ENCODE measurements at regions not wholly inside any gene's neighbourhood (a gene's known extent, or its start where the extent isn't known, plus 50 kb on each side); places are given as distances from the start of the nearest gene placed in this dataset.
A peak's percentile ranks its signal among the peaks of the same experiment; 100 is the strongest.
"Not testable (repeated sequence)": the region's sequence is repeated elsewhere in the genome, so short reads cannot be mapped to it uniquely, and the experiment has no call there.

DNA sequence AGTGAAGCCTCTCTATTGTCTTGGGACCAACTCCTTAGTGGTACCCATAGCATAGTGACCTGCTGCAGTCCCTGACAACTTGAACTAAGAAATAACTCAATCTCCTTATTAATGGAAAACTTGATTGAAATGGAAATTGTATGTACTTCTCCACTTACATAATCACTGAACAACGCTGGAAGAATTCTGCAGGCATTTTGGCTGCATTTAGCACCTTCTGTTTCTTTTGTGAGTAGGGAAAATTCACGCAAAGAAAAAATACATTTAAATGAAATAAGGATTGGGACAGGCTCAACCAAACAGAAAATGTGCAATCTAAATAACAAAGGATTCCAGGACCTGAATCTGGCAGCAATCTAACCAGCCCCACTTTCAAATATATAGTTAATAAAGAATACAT lies 126.9 kb upstream of the GHITM start:
- no peak for FAIRE-seq
- no peak for DNase-seq (ENCODE audit: insufficient read length)
- TF ChIP-seq TAF1 (IDR thresholded peaks at IDR 0.05; ENCODE audit: borderline replicate concordance, low read depth, low read length) (no peak), POLR2AphosphoS5 (IDR thresholded peaks at IDR 0.05; ENCODE audit: low read depth, low read length) (no peak), POLR2A (IDR thresholded peaks at IDR 0.05; ENCODE audit: low read depth, low read length) (no peak)

GRCh38 chr10:84012831-84013458 lies 126.4 kb upstream of the GHITM start:
- FAIRE-seq (peak; percentile 93), DNase-seq (ENCODE audit: insufficient read length) (no peak)

DNA sequence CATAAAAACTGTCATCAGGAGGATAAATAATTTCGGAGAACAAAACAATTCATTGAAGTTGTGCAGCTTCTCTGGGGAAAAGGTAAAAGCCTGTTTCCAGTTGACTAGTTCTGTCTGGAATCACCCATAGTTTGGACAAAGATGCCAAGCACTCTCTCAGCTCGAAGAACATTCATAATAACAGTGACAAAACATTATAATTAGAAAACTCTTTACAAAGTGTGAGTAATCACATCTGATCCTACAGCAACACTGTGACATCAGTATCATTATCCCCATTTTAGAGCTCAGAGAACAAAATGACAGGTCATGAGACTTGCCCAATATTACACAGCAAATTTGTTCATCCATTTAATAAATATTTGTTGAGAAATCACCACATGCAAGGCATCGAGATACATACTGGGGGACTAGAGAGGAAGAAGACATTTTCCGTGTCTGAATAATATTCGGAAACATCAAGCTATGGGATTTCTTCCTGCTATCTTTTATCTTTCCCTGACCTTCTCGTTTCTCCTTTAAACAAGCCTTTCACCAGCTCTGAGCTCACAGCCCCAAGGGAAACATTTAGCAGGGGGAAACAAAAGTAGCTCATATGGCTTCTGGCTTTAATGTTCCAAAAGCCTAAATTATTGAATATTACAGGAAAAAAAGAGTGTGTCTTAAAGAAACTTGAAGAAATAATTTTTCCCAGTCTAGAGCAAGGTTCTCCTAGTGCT lies 123.3 kb upstream of the GHITM start:
- FAIRE-seq, result no peak
- no peak for DNase-seq (ENCODE audit: insufficient read length)
- TF ChIP-seq TAF1 (IDR thresholded peaks at IDR 0.05; ENCODE audit: borderline replicate concordance, low read depth, low read length) (no peak), POLR2A (IDR thresholded peaks at IDR 0.05; ENCODE audit: low read depth, low read length) (no peak), POLR2AphosphoS5 (IDR thresholded peaks at IDR 0.05; ENCODE audit: low read depth, low read length) (no peak)

More at GRCh38 chr10:84012831-84013458, 126.4 kb upstream of the GHITM start:
- TF ChIP-seq POLR2A (IDR thresholded peaks at IDR 0.05; ENCODE audit: low read depth, low read length), result no peak
- TF ChIP-seq POLR2AphosphoS5 (IDR thresholded peaks at IDR 0.05; ENCODE audit: low read depth, low read length), result no peak
- no peak for TF ChIP-seq TAF1 (IDR thresholded peaks at IDR 0.05; ENCODE audit: borderline replicate concordance, low read depth, low read length)

DNA sequence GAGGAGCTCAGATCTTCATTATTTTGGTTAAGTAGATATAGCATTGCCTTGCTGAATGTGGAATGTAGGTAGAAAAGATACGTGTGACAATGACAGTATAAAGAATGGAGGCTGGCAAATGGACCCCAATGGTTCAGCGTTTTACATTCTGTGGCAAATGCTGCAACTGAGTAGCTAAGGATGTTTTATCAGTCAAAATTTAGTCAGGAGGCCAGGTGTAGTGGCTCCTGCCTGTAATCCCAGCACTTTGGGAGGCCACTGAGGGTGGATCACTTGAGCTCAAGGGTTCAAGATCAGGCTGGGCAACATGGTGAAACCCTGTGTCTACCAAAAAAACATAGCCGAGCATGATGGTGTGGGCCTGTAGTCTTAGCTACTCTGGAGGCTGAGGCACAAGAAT lies 120.5 kb upstream of the GHITM start:
- no peak for FAIRE-seq
- TF ChIP-seq POLR2A (IDR thresholded peaks at IDR 0.05; ENCODE audit: low read depth, low read length), result no peak
- no peak for TF ChIP-seq POLR2AphosphoS5 (IDR thresholded peaks at IDR 0.05; ENCODE audit: low read depth, low read length)
- TF ChIP-seq TAF1 (IDR thresholded peaks at IDR 0.05; ENCODE audit: borderline replicate concordance, low read depth, low read length), result no peak
- DNase-seq (ENCODE audit: insufficient read length), result no peak

GRCh38 chr10:84019854-84020458 lies 119.4 kb upstream of the GHITM start:
- FAIRE-seq; DNase-seq (ENCODE audit: insufficient read length): not testable (repeated sequence)

GRCh38 chr10:84026821-84027257 lies 112.5 kb upstream of the GHITM start:
- FAIRE-seq (no peak), DNase-seq (ENCODE audit: insufficient read length) (no peak)
- TF ChIP-seq POLR2A (IDR thresholded peaks at IDR 0.05; ENCODE audit: low read depth, low read length), result no peak
- TF ChIP-seq POLR2AphosphoS5 (IDR thresholded peaks at IDR 0.05; ENCODE audit: low read depth, low read length), result no peak
- TF ChIP-seq TAF1 (IDR thresholded peaks at IDR 0.05; ENCODE audit: borderline replicate concordance, low read depth, low read length), result no peak

DNA sequence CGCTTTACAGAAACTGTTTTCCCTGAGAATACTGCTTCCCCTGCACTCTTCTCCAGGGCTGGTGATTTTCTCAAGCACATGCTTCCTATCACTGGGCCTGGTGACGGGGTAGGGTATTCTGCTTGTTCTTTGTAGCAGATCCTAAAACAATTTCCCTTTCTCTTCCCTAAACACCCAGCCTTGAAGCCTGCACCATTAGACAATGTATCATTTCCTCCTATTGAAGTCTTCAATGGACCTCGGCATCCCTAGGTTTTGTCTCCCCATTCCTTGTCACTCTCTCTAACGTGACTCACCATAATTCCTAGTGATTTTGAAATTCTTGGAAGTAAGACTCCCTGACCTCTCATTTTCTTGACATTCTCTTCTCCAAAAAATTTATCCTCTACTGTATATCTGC lies 109.5 kb upstream of the GHITM start:
- no peak for TF ChIP-seq TAF1 (IDR thresholded peaks at IDR 0.05; ENCODE audit: borderline replicate concordance, low read depth, low read length)
- no peak for TF ChIP-seq POLR2A (IDR thresholded peaks at IDR 0.05; ENCODE audit: low read depth, low read length)
- no peak for TF ChIP-seq POLR2AphosphoS5 (IDR thresholded peaks at IDR 0.05; ENCODE audit: low read depth, low read length)
- DNase-seq (ENCODE audit: insufficient read length) (no peak), FAIRE-seq (no peak)

- TF ChIP-seq POLR2AphosphoS5 (IDR thresholded peaks at IDR 0.05; ENCODE audit: low read depth, low read length) (no peak), TAF1 (IDR thresholded peaks at IDR 0.05; ENCODE audit: borderline replicate concordance, low read depth, low read length) (no peak), POLR2A (IDR thresholded peaks at IDR 0.05; ENCODE audit: low read depth, low read length) (no peak)
- no peak for FAIRE-seq
- DNase-seq (ENCODE audit: insufficient read length), result no peak
Measured at GRCh38 chr10:84038035-84038434, 101.3 kb upstream of the GHITM start.

DNA sequence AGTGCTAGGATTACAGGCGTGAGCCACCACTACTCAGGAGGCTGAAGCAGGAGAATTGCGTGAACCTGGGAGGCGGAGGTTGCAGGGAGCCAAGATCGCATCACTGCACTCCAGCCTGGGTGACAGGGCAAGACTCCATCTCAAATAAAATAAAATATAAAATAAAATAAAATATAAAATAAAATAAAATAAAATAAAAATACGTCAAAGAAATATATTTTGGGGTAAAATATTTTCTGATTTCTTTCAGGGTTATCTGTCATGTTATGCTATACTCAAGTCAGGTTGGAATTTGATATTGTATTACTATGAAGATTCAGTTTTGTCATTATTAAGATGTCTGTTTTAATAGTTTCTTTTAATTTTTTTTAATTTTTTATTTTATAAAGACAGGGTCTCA lies 99.4 kb upstream of the GHITM start:
- TF ChIP-seq POLR2A (IDR thresholded peaks at IDR 0.05; ENCODE audit: low read depth, low read length) (no peak), POLR2AphosphoS5 (IDR thresholded peaks at IDR 0.05; ENCODE audit: low read depth, low read length) (no peak), TAF1 (IDR thresholded peaks at IDR 0.05; ENCODE audit: borderline replicate concordance, low read depth, low read length) (no peak)
- no peak for FAIRE-seq

DNA sequence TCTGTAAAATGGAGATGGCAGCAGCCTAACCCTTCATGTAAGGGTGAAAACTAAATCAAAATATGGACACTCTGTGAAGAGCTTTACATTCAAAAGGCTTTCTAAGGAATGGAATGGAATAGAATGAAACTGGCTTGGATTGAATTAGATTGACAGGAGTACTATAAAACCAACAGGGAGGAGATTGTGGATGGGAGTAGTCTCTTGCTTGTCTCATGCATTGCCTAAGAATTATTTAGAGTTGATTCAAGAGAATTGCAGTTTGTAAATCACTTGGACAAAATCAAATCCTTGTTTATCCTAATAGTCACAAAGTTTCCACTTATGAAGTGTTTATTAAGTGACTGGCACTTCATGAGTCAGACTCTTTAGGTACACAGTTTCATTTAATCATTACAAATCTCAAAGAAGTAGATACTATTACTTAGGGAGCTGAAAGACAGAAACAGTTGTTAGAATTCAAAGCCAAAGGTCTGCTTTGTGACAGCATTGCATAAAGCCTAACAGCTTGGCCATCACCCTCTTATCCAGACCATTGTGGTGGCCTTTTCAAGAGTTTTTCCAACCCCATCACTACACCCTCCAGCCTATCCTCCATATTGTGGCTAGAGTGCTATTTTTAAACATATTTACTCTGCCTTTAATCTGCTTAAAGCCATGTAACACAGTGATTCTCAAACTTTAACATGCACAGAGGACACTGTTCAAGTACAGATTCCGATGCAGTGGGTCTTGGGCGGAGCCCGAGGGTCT lies 91.9 kb upstream of the GHITM start:
- TF ChIP-seq TAF1 (IDR thresholded peaks at IDR 0.05; ENCODE audit: borderline replicate concordance, low read depth, low read length), result no peak
- no peak for TF ChIP-seq POLR2AphosphoS5 (IDR thresholded peaks at IDR 0.05; ENCODE audit: low read depth, low read length)
- no peak for TF ChIP-seq POLR2A (IDR thresholded peaks at IDR 0.05; ENCODE audit: low read depth, low read length)
- DNase-seq (ENCODE audit: insufficient read length), result no peak
- FAIRE-seq, result no peak

More for the DNA sequence above, 99.4 kb upstream of the GHITM start:
- DNase-seq (ENCODE audit: insufficient read length), result no peak

- FAIRE-seq, result no peak
- TF ChIP-seq POLR2AphosphoS5 (IDR thresholded peaks at IDR 0.05; ENCODE audit: low read depth, low read length), result no peak
- no peak for TF ChIP-seq TAF1 (IDR thresholded peaks at IDR 0.05; ENCODE audit: borderline replicate concordance, low read depth, low read length)
- TF ChIP-seq POLR2A (IDR thresholded peaks at IDR 0.05; ENCODE audit: low read depth, low read length), result no peak
- no peak for DNase-seq (ENCODE audit: insufficient read length)
Measured at GRCh38 chr10:84049645-84050011, 89.7 kb upstream of the GHITM start.
